HepG2 (cell line): ENCODE measurements at regions not wholly inside any gene's neighbourhood (a gene's known extent, or its start where the extent isn't known, plus 50 kb on each side); places are given as distances from the start of the nearest gene placed in this dataset.
"Not testable (repeated sequence)": the region's sequence is repeated elsewhere in the genome, so short reads cannot be mapped to it uniquely, and the experiment has no call there.

Experiments
- CREB1 ChIP-seq, 2 experiments: fragments of 450-650 bp in 1 of 2; IDR thresholded peaks; 2 replicates each; pipeline ENCODE4 v1.6.1; 2016 to 2017; ENCODE audit warnings: control low read depth in 1 of 2, mild to moderate bottlenecking in 1 of 2, missing compliant biosample characterization in 1 of 2, missing genetic modification characterization in 1 of 2
- EZH2 ChIP-seq: conservative IDR thresholded peaks from 2 replicates; pipeline ENCODE4 v1.6.1; 2012; ENCODE audit warnings: mild to moderate bottlenecking, low read depth, low read length, moderate library complexity
- HCFC1 ChIP-seq: fragments of 150-350 bp; IDR thresholded peaks from 2 replicates; pipeline ENCODE4 v1.6.1; 2014; ENCODE audit warnings: low read depth, low read length
- NFRKB ChIP-seq: fragments of 450-650 bp; IDR thresholded peaks from 2 replicates; pipeline ENCODE4 v1.6.1; 2017
- NR2F6 ChIP-seq, 2 experiments: IDR thresholded peaks; 2 replicates each; pipeline ENCODE4 v1.6.1; 2016; ENCODE audit warnings: antibody characterized with exemption in 1 of 2, mild to moderate bottlenecking in 1 of 2
- RNF2 ChIP-seq: fragments of 450-650 bp; conservative IDR thresholded peaks from 2 replicates; pipeline ENCODE4 v1.6.1; 2016; ENCODE audit warnings: low read depth
- UBTF ChIP-seq: sonication (generic); formaldehyde crosslinking; IDR thresholded peaks from 2 replicates; pipeline ENCODE4 v1.4.0; 2020; ENCODE audit warnings: mild to moderate bottlenecking, missing genetic modification reagents
- ZNF274 ChIP-seq: sonication (generic); formaldehyde crosslinking; IDR thresholded peaks from 2 replicates; pipeline ENCODE4 v1.5.1; 2020; ENCODE audit warnings: mild to moderate bottlenecking, missing genetic modification reagents
- ZNF30 ChIP-seq: sonication (generic); formaldehyde crosslinking; IDR thresholded peaks from 2 replicates; pipeline ENCODE4 v1.5.0; 2020; ENCODE audit warnings: mild to moderate bottlenecking, missing genetic modification reagents
- TF ChIP-seq, protein P1 (sequence below): sonication (generic); formaldehyde crosslinking; IDR thresholded peaks from 2 replicates; pipeline ENCODE4 v1.9.0; 2022; ENCODE audit warnings: missing genetic modification reagents, mild to moderate bottlenecking, borderline replicate concordance
- TF ChIP-seq, protein P2 (sequence below): IDR thresholded peaks from 2 replicates; pipeline ENCODE4 v1.6.1; 2016; ENCODE audit warnings: control low read depth
- TF ChIP-seq, protein P3 (sequence below): sonication (generic); formaldehyde crosslinking; IDR thresholded peaks from 2 replicates; pipeline ENCODE4 v1.4.0; 2020; ENCODE audit warnings: missing genetic modification reagents

- TF ChIP-seq, protein P1, sequence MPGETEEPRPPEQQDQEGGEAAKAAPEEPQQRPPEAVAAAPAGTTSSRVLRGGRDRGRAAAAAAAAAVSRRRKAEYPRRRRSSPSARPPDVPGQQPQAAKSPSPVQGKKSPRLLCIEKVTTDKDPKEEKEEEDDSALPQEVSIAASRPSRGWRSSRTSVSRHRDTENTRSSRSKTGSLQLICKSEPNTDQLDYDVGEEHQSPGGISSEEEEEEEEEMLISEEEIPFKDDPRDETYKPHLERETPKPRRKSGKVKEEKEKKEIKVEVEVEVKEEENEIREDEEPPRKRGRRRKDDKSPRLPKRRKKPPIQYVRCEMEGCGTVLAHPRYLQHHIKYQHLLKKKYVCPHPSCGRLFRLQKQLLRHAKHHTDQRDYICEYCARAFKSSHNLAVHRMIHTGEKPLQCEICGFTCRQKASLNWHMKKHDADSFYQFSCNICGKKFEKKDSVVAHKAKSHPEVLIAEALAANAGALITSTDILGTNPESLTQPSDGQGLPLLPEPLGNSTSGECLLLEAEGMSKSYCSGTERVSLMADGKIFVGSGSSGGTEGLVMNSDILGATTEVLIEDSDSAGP (CRISPR knock-in tag) = not testable (repeated sequence)
- not testable (repeated sequence) for TF ChIP-seq EZH2; NR2F6 (IDR thresholded peaks at IDR 0.05); NR2F6 (CRISPR knock-in tag; IDR thresholded peaks at IDR 0.05); ZNF274 (CRISPR knock-in tag); HCFC1; CREB1 (IDR thresholded peaks at IDR 0.05); CREB1 (CRISPR knock-in tag; IDR thresholded peaks at IDR 0.05); RNF2; NFRKB; UBTF (CRISPR knock-in tag); ZNF30 (CRISPR knock-in tag)
- TF ChIP-seq, protein P2, sequence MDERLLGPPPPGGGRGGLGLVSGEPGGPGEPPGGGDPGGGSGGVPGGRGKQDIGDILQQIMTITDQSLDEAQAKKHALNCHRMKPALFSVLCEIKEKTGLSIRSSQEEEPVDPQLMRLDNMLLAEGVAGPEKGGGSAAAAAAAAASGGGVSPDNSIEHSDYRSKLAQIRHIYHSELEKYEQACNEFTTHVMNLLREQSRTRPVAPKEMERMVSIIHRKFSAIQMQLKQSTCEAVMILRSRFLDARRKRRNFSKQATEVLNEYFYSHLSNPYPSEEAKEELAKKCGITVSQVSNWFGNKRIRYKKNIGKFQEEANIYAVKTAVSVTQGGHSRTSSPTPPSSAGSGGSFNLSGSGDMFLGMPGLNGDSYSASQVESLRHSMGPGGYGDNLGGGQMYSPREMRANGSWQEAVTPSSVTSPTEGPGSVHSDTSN (CRISPR knock-in tag) = not testable (repeated sequence)
- TF ChIP-seq, protein P3, sequence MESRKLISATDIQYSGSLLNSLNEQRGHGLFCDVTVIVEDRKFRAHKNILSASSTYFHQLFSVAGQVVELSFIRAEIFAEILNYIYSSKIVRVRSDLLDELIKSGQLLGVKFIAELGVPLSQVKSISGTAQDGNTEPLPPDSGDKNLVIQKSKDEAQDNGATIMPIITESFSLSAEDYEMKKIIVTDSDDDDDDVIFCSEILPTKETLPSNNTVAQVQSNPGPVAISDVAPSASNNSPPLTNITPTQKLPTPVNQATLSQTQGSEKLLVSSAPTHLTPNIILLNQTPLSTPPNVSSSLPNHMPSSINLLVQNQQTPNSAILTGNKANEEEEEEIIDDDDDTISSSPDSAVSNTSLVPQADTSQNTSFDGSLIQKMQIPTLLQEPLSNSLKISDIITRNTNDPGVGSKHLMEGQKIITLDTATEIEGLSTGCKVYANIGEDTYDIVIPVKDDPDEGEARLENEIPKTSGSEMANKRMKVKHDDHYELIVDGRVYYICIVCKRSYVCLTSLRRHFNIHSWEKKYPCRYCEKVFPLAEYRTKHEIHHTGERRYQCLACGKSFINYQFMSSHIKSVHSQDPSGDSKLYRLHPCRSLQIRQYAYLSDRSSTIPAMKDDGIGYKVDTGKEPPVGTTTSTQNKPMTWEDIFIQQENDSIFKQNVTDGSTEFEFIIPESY = not testable (repeated sequence)
These were observed 52.6 kb upstream of the KIF26B start for GRCh38 chr1:245102149-245102548.
